GDM1 (cell line): ENCODE measurements at regions not wholly inside any gene's neighbourhood (a gene's known extent, or its start where the extent isn't known, plus 50 kb on each side); places are given as distances from the start of the nearest gene placed in this dataset.
A peak's percentile ranks its signal among the peaks of the same experiment; 100 is the strongest.

Source experiments
- DNase-seq: peaks from one replicate; lab custom pipeline; 2025; lab: John Stamatoyannopoulos, UW

GRCh38 chr2:196224756-196225155 lies 53.4 kb upstream of the STK17B start:
- no peak for DNase-seq

- DNase-seq, result no peak
Measured at GRCh38 chr2:196225213-196225612, 53.8 kb upstream of the STK17B start.

GRCh38 chr2:196226058-196226706 lies 54.8 kb upstream of the STK17B start:
- DNase-seq, result no peak

GRCh38 chr2:196226707-196227065 lies 55.3 kb upstream of the STK17B start:
- no peak for DNase-seq

GRCh38 chr2:196229013-196229412 lies 57.6 kb upstream of the STK17B start:
- DNase-seq, result no peak

GRCh38 chr2:196230061-196230854 lies 58.9 kb upstream of the STK17B start:
- DNase-seq, result no peak

GRCh38 chr2:196233021-196233804 lies 61.8 kb upstream of the STK17B start:
- DNase-seq, result no peak

GRCh38 chr2:196233805-196234475 lies 62.6 kb upstream of the STK17B start:
- no peak for DNase-seq

GRCh38 chr2:196234672-196235071 lies 63.3 kb upstream of the STK17B start:
- no peak for DNase-seq

- no peak for DNase-seq
Measured at GRCh38 chr2:196238836-196239380, 67.5 kb upstream of the STK17B start.

- peak; percentile 92 for DNase-seq
Measured at GRCh38 chr2:196239622-196240587, 68.5 kb upstream of the STK17B start.

GRCh38 chr2:196241175-196241574 lies 69.8 kb upstream of the STK17B start:
- no peak for DNase-seq

- DNase-seq, result peak; percentile 85
Measured at GRCh38 chr2:196242131-196242620, 70.8 kb upstream of the STK17B start.

GRCh38 chr2:196244516-196244915 lies 73.1 kb upstream of the STK17B start:
- no peak for DNase-seq

- DNase-seq, result no peak
Measured at GRCh38 chr2:196244966-196245365, 73.6 kb upstream of the STK17B start.

- no peak for DNase-seq
Measured at GRCh38 chr2:196245378-196246140, 74.2 kb upstream of the STK17B start.

GRCh38 chr2:196247114-196247975 lies 76.0 kb upstream of the STK17B start:
- DNase-seq, result no peak

GRCh38 chr2:196247976-196248280 lies 76.5 kb upstream of the STK17B start:
- no peak for DNase-seq

GRCh38 chr2:196248467-196249094 lies 77.2 kb upstream of the STK17B start:
- DNase-seq, result no peak
